ENCODE measurements at regions not wholly inside any gene's neighbourhood (a gene's known extent, or its start where the extent isn't known, plus 50 kb on each side); places are given as distances from the start of the nearest gene placed in this dataset.

DNA sequence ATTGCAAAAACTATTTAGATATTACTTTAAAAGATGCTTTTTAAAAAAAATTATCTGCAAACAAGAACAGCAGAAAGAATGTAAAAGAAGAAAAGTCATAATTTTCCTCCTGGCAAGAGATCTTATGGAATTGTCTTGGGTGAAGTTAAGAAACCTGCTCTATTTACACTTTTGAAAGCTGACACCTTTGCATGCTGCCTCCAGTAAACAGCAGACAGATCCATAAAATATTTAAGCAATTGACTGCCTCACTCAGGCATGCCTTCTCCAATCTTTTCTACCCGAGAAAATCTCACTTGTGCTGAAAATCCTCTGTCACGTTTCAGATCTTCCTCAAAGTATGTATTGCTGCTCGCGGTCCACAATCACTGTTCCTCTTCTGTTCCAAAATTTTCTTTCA lies 107.9 kb upstream of the ZP4 start (continued):
- TF ChIP-seq, protein P1, sequence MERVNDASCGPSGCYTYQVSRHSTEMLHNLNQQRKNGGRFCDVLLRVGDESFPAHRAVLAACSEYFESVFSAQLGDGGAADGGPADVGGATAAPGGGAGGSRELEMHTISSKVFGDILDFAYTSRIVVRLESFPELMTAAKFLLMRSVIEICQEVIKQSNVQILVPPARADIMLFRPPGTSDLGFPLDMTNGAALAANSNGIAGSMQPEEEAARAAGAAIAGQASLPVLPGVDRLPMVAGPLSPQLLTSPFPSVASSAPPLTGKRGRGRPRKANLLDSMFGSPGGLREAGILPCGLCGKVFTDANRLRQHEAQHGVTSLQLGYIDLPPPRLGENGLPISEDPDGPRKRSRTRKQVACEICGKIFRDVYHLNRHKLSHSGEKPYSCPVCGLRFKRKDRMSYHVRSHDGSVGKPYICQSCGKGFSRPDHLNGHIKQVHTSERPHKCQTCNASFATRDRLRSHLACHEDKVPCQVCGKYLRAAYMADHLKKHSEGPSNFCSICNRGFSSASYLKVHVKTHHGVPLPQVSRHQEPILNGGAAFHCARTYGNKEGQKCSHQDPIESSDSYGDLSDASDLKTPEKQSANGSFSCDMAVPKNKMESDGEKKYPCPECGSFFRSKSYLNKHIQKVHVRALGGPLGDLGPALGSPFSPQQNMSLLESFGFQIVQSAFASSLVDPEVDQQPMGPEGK (CRISPR knock-in tag; IDR thresholded peaks at IDR 0.05; ENCODE audit: borderline replicate concordance), result no peak
- TF ChIP-seq, protein P2, sequence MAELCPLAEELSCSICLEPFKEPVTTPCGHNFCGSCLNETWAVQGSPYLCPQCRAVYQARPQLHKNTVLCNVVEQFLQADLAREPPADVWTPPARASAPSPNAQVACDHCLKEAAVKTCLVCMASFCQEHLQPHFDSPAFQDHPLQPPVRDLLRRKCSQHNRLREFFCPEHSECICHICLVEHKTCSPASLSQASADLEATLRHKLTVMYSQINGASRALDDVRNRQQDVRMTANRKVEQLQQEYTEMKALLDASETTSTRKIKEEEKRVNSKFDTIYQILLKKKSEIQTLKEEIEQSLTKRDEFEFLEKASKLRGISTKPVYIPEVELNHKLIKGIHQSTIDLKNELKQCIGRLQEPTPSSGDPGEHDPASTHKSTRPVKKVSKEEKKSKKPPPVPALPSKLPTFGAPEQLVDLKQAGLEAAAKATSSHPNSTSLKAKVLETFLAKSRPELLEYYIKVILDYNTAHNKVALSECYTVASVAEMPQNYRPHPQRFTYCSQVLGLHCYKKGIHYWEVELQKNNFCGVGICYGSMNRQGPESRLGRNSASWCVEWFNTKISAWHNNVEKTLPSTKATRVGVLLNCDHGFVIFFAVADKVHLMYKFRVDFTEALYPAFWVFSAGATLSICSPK (IDR thresholded peaks at IDR 0.05; ENCODE audit: borderline replicate concordance), result no peak

DNA sequence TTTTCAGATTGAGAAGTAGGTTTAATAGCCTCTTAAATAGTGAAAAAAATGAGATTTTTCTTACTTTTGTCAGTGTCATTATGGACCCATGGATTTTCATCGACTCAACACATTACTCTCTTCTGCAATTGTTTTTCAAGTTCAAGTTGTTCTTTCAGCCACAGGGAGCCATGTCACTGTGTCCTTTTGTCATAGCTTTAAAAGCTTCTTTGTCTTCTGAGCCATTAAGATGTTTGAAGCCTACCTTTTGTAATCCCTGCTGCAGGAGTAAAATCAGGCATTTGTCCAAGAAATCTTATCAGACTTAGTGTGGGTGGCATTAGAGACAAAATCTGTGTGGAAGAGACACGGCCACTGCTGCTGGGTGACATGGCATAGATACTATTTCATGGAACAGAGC lies 92.8 kb upstream of the ZP4 start:
- H2AFZ ChIP-seq (ENCODE audit: low read depth, low read length), result no peak overlapping the region
- H3K36me3 ChIP-seq (ENCODE audit: control insufficient read depth, insufficient read depth, low read length), result no peaks in the 10 kb centered on the region
- no peaks in the 10 kb centered on the region for H4K20me1 ChIP-seq (replicated peaks; ENCODE audit: control insufficient read depth, insufficient read depth, low read length)
- CTCF ChIA-PET (ENCODE audit: low intra/inter-chr PET ratio), result no interaction called here
- TF ChIP-seq ZNF778 (CRISPR knock-in tag; IDR thresholded peaks at IDR 0.05) (no peak), NR3C1 (CRISPR knock-in tag; IDR thresholded peaks at IDR 0.05) (no peak), ZNF584 (CRISPR knock-in tag; IDR thresholded peaks at IDR 0.05; ENCODE audit: low read depth) (no peak), TCF3 (CRISPR knock-in tag; IDR thresholded peaks at IDR 0.05) (no peak), ZNF3 (CRISPR knock-in tag; IDR thresholded peaks at IDR 0.05) (no peak), NR2C2 (CRISPR knock-in tag; IDR thresholded peaks at IDR 0.05) (no peak), NR2C2 (tag; IDR thresholded peaks at IDR 0.05) (no peak), LCOR (CRISPR knock-in tag; IDR thresholded peaks at IDR 0.05) (no peak), EP400 (IDR thresholded peaks at IDR 0.05) (no peak), FOXJ3 (CRISPR knock-in tag; IDR thresholded peaks at IDR 0.05) (no peak), MAFK (IDR thresholded peaks at IDR 0.05; ENCODE audit: low read length) (no peak), TCFL5 (CRISPR knock-in tag; conservative IDR thresholded peaks at IDR 0.05) (no peak), GATA2 (CRISPR knock-in tag; IDR thresholded peaks at IDR 0.05) (no peak)
- TF ChIP-seq, protein P3, sequence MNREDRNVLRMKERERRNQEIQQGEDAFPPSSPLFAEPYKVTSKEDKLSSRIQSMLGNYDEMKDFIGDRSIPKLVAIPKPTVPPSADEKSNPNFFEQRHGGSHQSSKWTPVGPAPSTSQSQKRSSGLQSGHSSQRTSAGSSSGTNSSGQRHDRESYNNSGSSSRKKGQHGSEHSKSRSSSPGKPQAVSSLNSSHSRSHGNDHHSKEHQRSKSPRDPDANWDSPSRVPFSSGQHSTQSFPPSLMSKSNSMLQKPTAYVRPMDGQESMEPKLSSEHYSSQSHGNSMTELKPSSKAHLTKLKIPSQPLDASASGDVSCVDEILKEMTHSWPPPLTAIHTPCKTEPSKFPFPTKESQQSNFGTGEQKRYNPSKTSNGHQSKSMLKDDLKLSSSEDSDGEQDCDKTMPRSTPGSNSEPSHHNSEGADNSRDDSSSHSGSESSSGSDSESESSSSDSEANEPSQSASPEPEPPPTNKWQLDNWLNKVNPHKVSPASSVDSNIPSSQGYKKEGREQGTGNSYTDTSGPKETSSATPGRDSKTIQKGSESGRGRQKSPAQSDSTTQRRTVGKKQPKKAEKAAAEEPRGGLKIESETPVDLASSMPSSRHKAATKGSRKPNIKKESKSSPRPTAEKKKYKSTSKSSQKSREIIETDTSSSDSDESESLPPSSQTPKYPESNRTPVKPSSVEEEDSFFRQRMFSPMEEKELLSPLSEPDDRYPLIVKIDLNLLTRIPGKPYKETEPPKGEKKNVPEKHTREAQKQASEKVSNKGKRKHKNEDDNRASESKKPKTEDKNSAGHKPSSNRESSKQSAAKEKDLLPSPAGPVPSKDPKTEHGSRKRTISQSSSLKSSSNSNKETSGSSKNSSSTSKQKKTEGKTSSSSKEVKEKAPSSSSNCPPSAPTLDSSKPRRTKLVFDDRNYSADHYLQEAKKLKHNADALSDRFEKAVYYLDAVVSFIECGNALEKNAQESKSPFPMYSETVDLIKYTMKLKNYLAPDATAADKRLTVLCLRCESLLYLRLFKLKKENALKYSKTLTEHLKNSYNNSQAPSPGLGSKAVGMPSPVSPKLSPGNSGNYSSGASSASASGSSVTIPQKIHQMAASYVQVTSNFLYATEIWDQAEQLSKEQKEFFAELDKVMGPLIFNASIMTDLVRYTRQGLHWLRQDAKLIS (CRISPR knock-in tag; IDR thresholded peaks at IDR 0.05), result no peak
- no peak overlapping the region for H3K9ac ChIP-seq (ENCODE audit: insufficient read depth in 1 of 2, low read depth in 2 of 2, low read length in 2 of 2)
- in situ Hi-C loops (cut with MboI), result no loop called here
- no peak overlapping the region for H3K4me3 ChIP-seq
- no peak overlapping the region for H3K27ac ChIP-seq (ENCODE audit: extremely low read depth, low read depth, low read length)
- POLR2A ChIA-PET, result no interaction called here
- no peaks in the 10 kb centered on the region for H3K4me1 ChIP-seq (replicated peaks in 1 of 2; ENCODE audit: control insufficient read depth in 2 of 2, insufficient read depth in 2 of 2, low read length in 2 of 2)
- no TSS peak for BruUV-seq (replicated peaks)
- H3K9me3 ChIP-seq (replicated peaks; ENCODE audit: control insufficient read depth, insufficient read depth, low read depth, low read length), result no peaks in the 10 kb centered on the region
- no peak overlapping the region for H3K4me2 ChIP-seq (ENCODE audit: insufficient read depth, low read length)
- 0% methylated on average over 2 of the region's 2 CpGs for WGBS (ENCODE audit: insufficient coverage, low coverage, missing lambda C conversion rate)
- no peaks in the 10 kb centered on the region for H3K9me1 ChIP-seq (ENCODE audit: control insufficient read depth, insufficient read depth, low read length)
- intact Hi-C loops (cut with micrococcal nuclease), result no loop called here
- DNase-seq (ENCODE audit: extremely low read depth in 1 of 4, low spot score in 3 of 4) (no peak), FAIRE-seq (no peak), ATAC-seq (no peak)
- no peaks in the 10 kb centered on the region for H3K27me3 ChIP-seq (ENCODE audit: control insufficient read depth in 2 of 2, insufficient read depth in 2 of 2, low read length in 2 of 2)
- H3K79me2 ChIP-seq (ENCODE audit: control insufficient read depth, insufficient read depth, low read length), result no peaks in the 10 kb centered on the region

Data from K562 (cell line).